Natural killer cell (primary cell): ENCODE measurements at regions not wholly inside any gene's neighbourhood (a gene's known extent, or its start where the extent isn't known, plus 50 kb on each side); places are given as distances from the start of the nearest gene placed in this dataset.

Source experiments
- ATAC-seq, 3 donors: fragments of 150-1000 bp in 2 of 3; fragments of 200-7000 bp in 1 of 3; cut with Tn5 transposase; 1 replicate in 1 of 3; 2 replicates in 2 of 3; pipeline ENCODE4 v1.10.0; 2021; ENCODE audit warnings: mild to moderate bottlenecking in 2 of 3, moderate library complexity in 2 of 3
- DNase-seq, 2 donors: peaks; one replicate each; pipeline versions ENCODE4 v3.0.0 to v3.0.0-alpha.2; 2013 to 2021; ENCODE audit warnings: mixed read lengths in 1 of 2
- H3K27ac ChIP-seq: one replicate; pipeline ENCODE4 v1.5.1; 2013; ENCODE audit warnings: mild to moderate bottlenecking, low read length
- H3K27me3 ChIP-seq: one replicate; pipeline ENCODE4 v1.6.1; 2013; ENCODE audit warnings: low read length; ENCODE audit not compliant: control insufficient read depth, insufficient read depth
- H3K36me3 ChIP-seq: one replicate; pipeline ENCODE4 v1.6.1; 2013; ENCODE audit warnings: low read length; ENCODE audit not compliant: control insufficient read depth, insufficient read depth
- H3K4me1 ChIP-seq: one replicate; pipeline ENCODE4 v1.6.1; 2013; ENCODE audit warnings: low read length; ENCODE audit not compliant: control insufficient read depth, insufficient read depth
- H3K4me3 ChIP-seq: one replicate; pipeline ENCODE4 v1.5.1; 2013; ENCODE audit warnings: low read length
- H3K9me3 ChIP-seq: one replicate; pipeline ENCODE4 v1.6.1; 2013; ENCODE audit warnings: low read length; ENCODE audit not compliant: control insufficient read depth, insufficient read depth
- H3K27ac Mint-ChIP-seq, 2 donors: one replicate each; pipeline ENCODE4 v1.8.0; 2022; ENCODE audit warnings: mild to moderate bottlenecking in 2 of 2, mixed read lengths in 2 of 2, moderate library complexity in 1 of 2
- H3K27me3 Mint-ChIP-seq, 2 donors: one replicate each; pipeline ENCODE4 v1.8.0; 2022; ENCODE audit warnings: low read depth in 2 of 2, mixed read lengths in 2 of 2
- H3K36me3 Mint-ChIP-seq: one replicate; pipeline ENCODE4 v1.8.0; 2022; ENCODE audit warnings: mixed read lengths
- H3K4me1 Mint-ChIP-seq, 2 donors: one replicate each; pipeline ENCODE4 v1.8.0; 2022; ENCODE audit warnings: mixed read lengths in 2 of 2
- H3K4me3 Mint-ChIP-seq: one replicate; pipeline ENCODE4 v1.8.0; 2022; ENCODE audit warnings: mild to moderate bottlenecking, moderate library complexity, mixed read lengths
- H3K9me3 Mint-ChIP-seq, 2 donors: one replicate each; pipeline ENCODE4 v1.8.0; 2022; ENCODE audit warnings: mixed read lengths in 2 of 2
- WGBS: methylation state at CpG from one replicate; pipeline ENCODE4 v1.1.7; 2013; ENCODE audit warnings: missing lambda C conversion rate; ENCODE audit not compliant: insufficient coverage; 5-methylcytosine and 5-hydroxymethylcytosine counted together
- intact Hi-C: fragments of 100-400 bp; cut with micrococcal nuclease; formaldehyde crosslinking; loops from one replicate; pipeline ENCODE4 v1.14.2; 2022
- TF ChIP-seq, protein P1 (sequence below): fragments of 200-600 bp; IDR thresholded peaks from one replicate; pipeline ENCODE4 v1.8.0; 2022; ENCODE audit warnings: antibody characterized with exemption

DNA sequence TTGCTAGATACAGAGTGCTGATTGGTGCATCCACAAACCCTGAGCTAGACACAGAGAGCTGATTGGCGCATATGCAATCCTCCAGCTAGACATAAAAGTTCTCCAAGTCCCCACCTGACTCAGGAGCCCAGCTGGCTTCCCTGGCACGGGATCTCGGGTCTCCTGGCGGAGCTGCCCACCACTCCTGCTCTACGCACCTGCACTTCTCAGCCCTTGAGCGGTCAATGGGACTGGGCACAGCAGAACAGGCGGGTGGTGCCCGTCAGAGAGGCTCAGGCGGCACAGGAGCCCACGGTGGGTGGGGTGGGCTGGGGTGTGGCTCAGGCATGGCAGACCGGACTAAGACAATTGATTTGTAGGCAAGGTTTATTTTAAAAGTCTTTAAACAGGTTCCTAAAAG, 1365.5 kb downstream of the FAM181B start:
- H3K4me1 Mint-ChIP-seq = no peaks in the 10 kb centered on the region
- H3K27me3 Mint-ChIP-seq = no peaks in the 10 kb centered on the region
- WGBS = 78% methylated on average over 11 of the region's 11 CpGs
- no peak overlapping the region for H3K4me3 Mint-ChIP-seq
- ATAC-seq = no peak
- no peak overlapping the region for H3K27ac Mint-ChIP-seq
- no peak overlapping the region for H3K4me3 ChIP-seq
- DNase-seq = no peak
- no peaks in the 10 kb centered on the region for H3K36me3 Mint-ChIP-seq
- no peaks in the 10 kb centered on the region for H3K36me3 ChIP-seq
- TF ChIP-seq, protein P1, sequence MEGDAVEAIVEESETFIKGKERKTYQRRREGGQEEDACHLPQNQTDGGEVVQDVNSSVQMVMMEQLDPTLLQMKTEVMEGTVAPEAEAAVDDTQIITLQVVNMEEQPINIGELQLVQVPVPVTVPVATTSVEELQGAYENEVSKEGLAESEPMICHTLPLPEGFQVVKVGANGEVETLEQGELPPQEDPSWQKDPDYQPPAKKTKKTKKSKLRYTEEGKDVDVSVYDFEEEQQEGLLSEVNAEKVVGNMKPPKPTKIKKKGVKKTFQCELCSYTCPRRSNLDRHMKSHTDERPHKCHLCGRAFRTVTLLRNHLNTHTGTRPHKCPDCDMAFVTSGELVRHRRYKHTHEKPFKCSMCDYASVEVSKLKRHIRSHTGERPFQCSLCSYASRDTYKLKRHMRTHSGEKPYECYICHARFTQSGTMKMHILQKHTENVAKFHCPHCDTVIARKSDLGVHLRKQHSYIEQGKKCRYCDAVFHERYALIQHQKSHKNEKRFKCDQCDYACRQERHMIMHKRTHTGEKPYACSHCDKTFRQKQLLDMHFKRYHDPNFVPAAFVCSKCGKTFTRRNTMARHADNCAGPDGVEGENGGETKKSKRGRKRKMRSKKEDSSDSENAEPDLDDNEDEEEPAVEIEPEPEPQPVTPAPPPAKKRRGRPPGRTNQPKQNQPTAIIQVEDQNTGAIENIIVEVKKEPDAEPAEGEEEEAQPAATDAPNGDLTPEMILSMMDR = no peak
- H3K9me3 Mint-ChIP-seq = peaks cover 18 to 24% of the 10 kb centered on the region in 2 donors
- H3K27me3 ChIP-seq = no peaks in the 10 kb centered on the region
- H3K27ac ChIP-seq = no peak overlapping the region
- H3K9me3 ChIP-seq = peaks cover 4% of the 10 kb centered on the region
- H3K4me1 ChIP-seq = no peaks in the 10 kb centered on the region
- intact Hi-C loops = no loop called here

DNA sequence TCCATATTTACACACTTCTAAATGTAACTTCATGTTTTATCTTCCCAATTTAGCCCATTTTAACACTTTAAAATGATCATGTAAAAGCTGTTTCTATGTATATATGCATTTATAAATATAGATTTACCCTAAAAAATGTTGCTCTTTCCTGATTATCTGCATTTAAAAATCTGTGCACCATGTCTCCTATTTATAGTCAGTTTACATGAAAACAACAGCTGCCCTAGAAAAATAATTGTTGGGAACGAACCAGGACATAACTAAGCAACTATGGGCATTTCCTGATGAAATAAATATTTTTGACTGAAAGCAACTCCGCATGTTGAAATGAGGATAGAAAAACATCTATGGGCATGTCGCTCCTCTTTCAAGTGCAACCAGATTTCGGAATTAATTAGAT, 1368.2 kb downstream of the FAM181B start:
- peaks cover 18 to 25% of the 10 kb centered on the region in 2 donors for H3K9me3 Mint-ChIP-seq
- H3K4me1 Mint-ChIP-seq = no peaks in the 10 kb centered on the region
- H3K36me3 Mint-ChIP-seq = no peaks in the 10 kb centered on the region
- TF ChIP-seq, protein P1 = no peak
- Histone ChIP-seq H3K36me3 (no peaks in the 10 kb centered on the region), H3K27me3 (no peaks in the 10 kb centered on the region), H3K4me1 (no peaks in the 10 kb centered on the region), H3K9me3 (peaks cover 2% of the 10 kb centered on the region), H3K4me3 (no peak overlapping the region), H3K27ac (no peak overlapping the region)
- no peak overlapping the region for H3K4me3 Mint-ChIP-seq
- H3K27ac Mint-ChIP-seq = no peak overlapping the region
- intact Hi-C loops = no loop called here
- no peak for ATAC-seq
- DNase-seq = no peak
- 82% methylated on average over 4 of the region's 4 CpGs for WGBS
- no peaks in the 10 kb centered on the region for H3K27me3 Mint-ChIP-seq

DNA sequence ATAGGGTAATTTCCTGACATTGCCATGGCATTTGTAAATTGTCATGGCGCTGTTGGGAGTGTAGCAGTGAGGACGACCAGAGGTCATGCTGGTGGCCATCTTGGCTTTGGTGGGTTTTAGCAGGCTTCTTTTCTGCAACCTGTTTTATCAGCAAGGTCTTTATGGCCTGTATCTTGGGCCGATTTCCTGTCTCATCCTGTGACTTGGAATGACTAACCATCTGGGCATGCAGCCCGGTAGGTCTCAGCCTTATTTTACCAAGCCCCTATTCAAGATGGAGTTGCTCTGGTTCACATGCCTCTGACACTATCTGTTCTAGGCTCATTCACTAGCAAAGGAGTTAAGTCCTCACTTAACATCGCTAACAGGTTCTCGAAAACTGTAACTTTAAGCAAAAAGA, 1374.2 kb downstream of the FAM181B start:
- Mint-ChIP-seq H3K4me3 (no peak overlapping the region), H3K9me3 (peaks cover 14 to 16% of the 10 kb centered on the region in 2 donors), H3K36me3 (no peaks in the 10 kb centered on the region), H3K27ac (no peak overlapping the region), H3K4me1 (no peaks in the 10 kb centered on the region), H3K27me3 (no peaks in the 10 kb centered on the region)
- Histone ChIP-seq H3K4me3 (no peak overlapping the region), H3K9me3 (no peaks in the 10 kb centered on the region), H3K27me3 (no peaks in the 10 kb centered on the region), H3K36me3 (no peaks in the 10 kb centered on the region), H3K27ac (no peak overlapping the region), H3K4me1 (no peaks in the 10 kb centered on the region)
- no peak for ATAC-seq
- 91% methylated on average over 6 of the region's 6 CpGs for WGBS
- TF ChIP-seq, protein P1 = no peak
- no peak for DNase-seq
- intact Hi-C loops = no loop called here

DNA sequence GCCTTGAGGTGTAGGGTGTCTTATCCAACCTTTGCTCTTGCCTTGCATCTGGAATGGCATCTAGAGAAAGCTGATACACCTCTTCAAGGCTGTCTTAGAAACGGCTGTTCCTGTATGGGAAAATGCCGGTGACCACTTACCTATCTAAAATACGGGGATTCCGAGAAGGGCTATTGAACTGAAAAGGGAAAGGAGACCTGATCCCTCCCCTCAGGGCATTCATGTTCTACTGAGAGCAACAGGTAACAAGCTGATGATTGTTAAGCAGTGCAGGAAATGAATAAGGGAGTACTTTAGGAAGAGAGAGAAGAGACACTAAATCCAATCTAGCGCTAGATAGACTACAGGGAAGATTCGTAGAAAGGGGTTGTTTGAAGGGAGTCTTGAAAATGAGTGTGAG, 1388.1 kb downstream of the FAM181B start:
- intact Hi-C loops = no loop called here
- Histone ChIP-seq H3K27ac (no peak overlapping the region), H3K4me3 (no peak overlapping the region), H3K9me3 (no peaks in the 10 kb centered on the region), H3K27me3 (no peaks in the 10 kb centered on the region), H3K36me3 (no peaks in the 10 kb centered on the region), H3K4me1 (no peaks in the 10 kb centered on the region)
- Mint-ChIP-seq H3K4me1 (no peaks in the 10 kb centered on the region), H3K9me3 (peaks cover 9 to 19% of the 10 kb centered on the region in 2 donors), H3K27ac (no peak overlapping the region), H3K4me3 (no peak overlapping the region), H3K36me3 (no peaks in the 10 kb centered on the region), H3K27me3 (no peaks in the 10 kb centered on the region)
- 87% methylated on average over 6 of the region's 6 CpGs for WGBS
- no peak for ATAC-seq
- no peak for DNase-seq
- TF ChIP-seq, protein P1 = no peak
